Esophagus muscularis mucosa (tissue), 3 donors: ENCODE measurements at regions not wholly inside any gene's neighbourhood (a gene's known extent, or its start where the extent isn't known, plus 50 kb on each side); places are given as distances from the start of the nearest gene placed in this dataset.

Experiments used
- CTCF ChIP-seq, 3 experiments: fragments of 200-600 bp in 2 of 3; fragments of 450-650 bp in 1 of 3; sonication (generic) in 2 of 3; IDR thresholded peaks; one replicate each; pipeline ENCODE4 v1.5.1; 2017 to 2019; ENCODE audit warnings: antibody characterized with exemption in 3 of 3, mild to moderate bottlenecking in 2 of 3, moderate library complexity in 1 of 3
- POLR2A ChIP-seq: fragments of 450-650 bp; IDR thresholded peaks from one replicate; pipeline ENCODE4 v1.6.1; 2017; ENCODE audit warnings: antibody characterized with exemption, moderate library complexity, mild to moderate bottlenecking, low read depth

GRCh38 chr12:88889326-88890110, 309.2 kb upstream of the KITLG start:
- TF ChIP-seq POLR2A, result no peak
- no peak for TF ChIP-seq CTCF (IDR thresholded peaks at IDR 0.05)
